Stimulated activated naive CD8-positive, alpha-beta T cell treated with anti-CD3 and anti-CD28 coated beads, Interleukin-15, amount 100 ng/mL, for 72 hours (primary cell): ENCODE measurements at regions not wholly inside any gene's neighbourhood (a gene's known extent, or its start where the extent isn't known, plus 50 kb on each side); places are given as distances from the start of the nearest gene placed in this dataset.

ENCODE experiments used
- ATAC-seq: fragments of 150-1000 bp; cut with Tn5 transposase; 2 replicates; pipeline ENCODE4 v1.10.0; 2021; ENCODE audit warnings: mild to moderate bottlenecking, moderate library complexity
- DNase-seq, 2 donors: peaks; one replicate each; pipeline ENCODE4 v3.0.0; 2021 to 2022
- H3K27ac Mint-ChIP-seq, 2 donors: one replicate each; pipeline ENCODE4 v1.8.0; 2022; ENCODE audit warnings: mild to moderate bottlenecking in 2 of 2, mixed read lengths in 2 of 2, moderate library complexity in 2 of 2
- H3K27me3 Mint-ChIP-seq: one replicate; pipeline ENCODE4 v1.8.0; 2022; ENCODE audit warnings: mixed read lengths
- H3K4me1 Mint-ChIP-seq: one replicate; pipeline ENCODE4 v1.8.0; 2022; ENCODE audit warnings: mild to moderate bottlenecking, mixed read lengths
- H3K4me3 Mint-ChIP-seq, 2 donors: one replicate each; pipeline ENCODE4 v1.8.0; 2022; ENCODE audit warnings: mild to moderate bottlenecking in 2 of 2, mixed read lengths in 2 of 2, moderate library complexity in 1 of 2
- H3K9me3 Mint-ChIP-seq, 2 donors: one replicate each; pipeline ENCODE4 v1.8.0; 2022; ENCODE audit warnings: mixed read lengths in 2 of 2

DNA sequence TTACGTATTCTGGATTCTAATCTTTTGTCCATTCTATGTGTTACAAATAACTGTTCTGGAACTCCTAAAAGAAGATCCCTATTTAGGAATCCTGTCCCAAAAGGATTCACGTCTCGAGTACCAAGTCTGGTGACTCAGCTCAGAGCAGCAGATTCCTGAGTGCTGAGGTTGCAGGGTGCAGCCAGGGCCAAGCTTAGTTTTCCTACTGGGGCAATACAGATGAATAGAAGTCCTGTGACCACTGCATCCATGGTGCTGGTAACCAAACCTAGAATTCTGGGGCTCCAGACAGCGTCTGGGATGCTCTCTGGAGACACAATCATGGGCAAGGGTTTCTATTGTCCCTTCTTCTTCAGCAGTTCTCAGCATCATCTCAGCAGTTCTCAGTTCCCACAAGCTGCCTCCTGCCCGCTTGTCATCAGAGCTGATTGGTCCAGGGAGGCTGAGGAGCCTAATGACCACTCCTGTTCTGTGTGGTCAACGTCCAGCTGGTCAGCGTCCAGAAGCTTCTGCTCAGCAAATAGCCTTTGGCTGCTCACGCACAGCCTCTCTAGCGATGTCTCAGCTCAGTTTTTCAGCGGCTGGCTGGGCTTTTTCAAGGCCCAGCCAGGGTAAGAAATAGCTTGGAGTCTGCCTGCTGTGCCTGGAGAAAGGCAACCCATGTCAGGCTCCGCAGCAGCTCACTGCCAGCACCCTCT is 50.4 kb upstream of the C7orf33 start:
- Mint-ChIP-seq H3K27me3 (peaks cover 8% of the 10 kb centered on the region), H3K4me1 (peaks cover 7% of the 10 kb centered on the region), H3K27ac (no peak overlapping the region), H3K9me3 (no peaks in the 10 kb centered on the region), H3K4me3 (no peak overlapping the region)
- DNase-seq (no peak), ATAC-seq (no peak)
